Effector memory CD4-positive, alpha-beta T cell (primary cell): ENCODE measurements at regions not wholly inside any gene's neighbourhood (a gene's known extent, or its start where the extent isn't known, plus 50 kb on each side); places are given as distances from the start of the nearest gene placed in this dataset.
"Not testable (repeated sequence)": the region's sequence is repeated elsewhere in the genome, so short reads cannot be mapped to it uniquely, and the experiment has no call there.

Experiments
- DNase-seq, 3 donors: peaks; one replicate each; pipeline ENCODE4 v3.0.0-alpha.2; 2020
- H3K27ac ChIP-seq: 2 replicates; pipeline ENCODE4 v1.7.0; 2013; ENCODE audit warnings: mild to moderate bottlenecking, low read length, moderate library complexity; ENCODE audit not compliant: insufficient read depth, poor library complexity, severe bottlenecking
- H3K27me3 ChIP-seq: replicated peaks from 2 replicates; pipeline ENCODE4 v1.7.0; 2013; ENCODE audit warnings: mild to moderate bottlenecking, low read length; ENCODE audit not compliant: insufficient read depth, control insufficient read depth, poor library complexity, severe bottlenecking
- H3K36me3 ChIP-seq: 2 replicates; pipeline ENCODE4 v1.7.0; 2013; ENCODE audit warnings: mild to moderate bottlenecking, low read length, moderate library complexity; ENCODE audit not compliant: control insufficient read depth, insufficient read depth
- H3K4me1 ChIP-seq: 2 replicates; pipeline ENCODE4 v1.7.0; 2013; ENCODE audit warnings: low read length, mild to moderate bottlenecking; ENCODE audit not compliant: control insufficient read depth, insufficient read depth, poor library complexity, severe bottlenecking
- H3K4me3 ChIP-seq: 2 replicates; pipeline ENCODE4 v1.7.0; 2013; ENCODE audit warnings: low read length, low read depth, mild to moderate bottlenecking; ENCODE audit not compliant: insufficient read depth, poor library complexity, severe bottlenecking
- H3K9me3 ChIP-seq: 2 replicates; pipeline ENCODE4 v1.7.0; 2013; ENCODE audit warnings: mild to moderate bottlenecking, low read length, moderate library complexity; ENCODE audit not compliant: control insufficient read depth

GRCh38 chr11:88061111-88061510 lies 114.1 kb downstream of the RAB38 start:
- Histone ChIP-seq H3K27me3 (no peaks in the 10 kb centered on the region), H3K27ac (no peak overlapping the region), H3K9me3 (no peaks in the 10 kb centered on the region), H3K4me1 (no peaks in the 10 kb centered on the region), H3K36me3 (no peaks in the 10 kb centered on the region), H3K4me3 (no peak overlapping the region)
- no peak for DNase-seq

GRCh38 chr11:88059326-88059725 lies 115.9 kb downstream of the RAB38 start:
- Histone ChIP-seq H3K4me3 (no peak overlapping the region), H3K4me1 (no peaks in the 10 kb centered on the region), H3K36me3 (no peaks in the 10 kb centered on the region), H3K9me3 (no peaks in the 10 kb centered on the region), H3K27me3 (no peaks in the 10 kb centered on the region), H3K27ac (no peak overlapping the region)
- DNase-seq, result no peak

- DNase-seq, result no peak
- H3K4me3 ChIP-seq, result no peak overlapping the region
Observed at GRCh38 chr11:88051396-88051795, 123.8 kb downstream of the RAB38 start.

GRCh38 chr11:88050247-88050646 lies 125.0 kb downstream of the RAB38 start:
- Histone ChIP-seq H3K27ac (no peak overlapping the region), H3K36me3 (no peaks in the 10 kb centered on the region), H3K27me3 (no peaks in the 10 kb centered on the region), H3K9me3 (no peaks in the 10 kb centered on the region), H3K4me3 (no peak overlapping the region), H3K4me1 (no peaks in the 10 kb centered on the region)
- no peak for DNase-seq

More at GRCh38 chr11:88051396-88051795, 123.8 kb downstream of the RAB38 start:
- Histone ChIP-seq H3K27ac (no peak overlapping the region), H3K9me3 (no peaks in the 10 kb centered on the region), H3K4me1 (no peaks in the 10 kb centered on the region), H3K36me3 (no peaks in the 10 kb centered on the region), H3K27me3 (no peaks in the 10 kb centered on the region)

- not testable (repeated sequence) for H3K4me1 ChIP-seq, H3K36me3 ChIP-seq, H3K27me3 ChIP-seq, H3K4me3 ChIP-seq, H3K27ac ChIP-seq, H3K9me3 ChIP-seq, DNase-seq
Observed at GRCh38 chr11:88045288-88045687, 130.0 kb downstream of the RAB38 start.

GRCh38 chr11:88044658-88045057 lies 130.6 kb downstream of the RAB38 start:
- not testable (repeated sequence) for H3K27me3 ChIP-seq, H3K4me1 ChIP-seq, DNase-seq, H3K9me3 ChIP-seq, H3K4me3 ChIP-seq, H3K36me3 ChIP-seq, H3K27ac ChIP-seq

- Histone ChIP-seq H3K9me3 (no peaks in the 10 kb centered on the region), H3K4me3 (no peak overlapping the region), H3K27me3 (no peaks in the 10 kb centered on the region), H3K36me3 (no peaks in the 10 kb centered on the region), H3K4me1 (no peaks in the 10 kb centered on the region), H3K27ac (no peak overlapping the region)
- DNase-seq, result no peak
Observed at GRCh38 chr11:88043149-88043548, 132.1 kb downstream of the RAB38 start.

GRCh38 chr11:88042647-88043046 lies 132.6 kb downstream of the RAB38 start:
- no peak overlapping the region for H3K4me3 ChIP-seq
- H3K9me3 ChIP-seq, result no peaks in the 10 kb centered on the region
- no peak overlapping the region for H3K27ac ChIP-seq
- H3K27me3 ChIP-seq, result no peaks in the 10 kb centered on the region
- no peaks in the 10 kb centered on the region for H3K4me1 ChIP-seq
- no peak for DNase-seq
- H3K36me3 ChIP-seq, result no peaks in the 10 kb centered on the region

GRCh38 chr11:88042238-88042637 lies 133.0 kb downstream of the RAB38 start:
- no peak for DNase-seq
- H3K4me1 ChIP-seq, result no peaks in the 10 kb centered on the region

GRCh38 chr11:88041679-88042078 lies 133.6 kb downstream of the RAB38 start:
- Histone ChIP-seq H3K4me1 (no peaks in the 10 kb centered on the region), H3K36me3 (no peaks in the 10 kb centered on the region), H3K4me3 (no peak overlapping the region), H3K9me3 (no peaks in the 10 kb centered on the region), H3K27ac (no peak overlapping the region), H3K27me3 (no peaks in the 10 kb centered on the region)
- no peak for DNase-seq

More at GRCh38 chr11:88042238-88042637, 133.0 kb downstream of the RAB38 start:
- H3K27ac ChIP-seq, result no peak overlapping the region
- no peaks in the 10 kb centered on the region for H3K27me3 ChIP-seq
- no peak overlapping the region for H3K4me3 ChIP-seq
- H3K36me3 ChIP-seq, result no peaks in the 10 kb centered on the region
- H3K9me3 ChIP-seq, result no peaks in the 10 kb centered on the region

- no peaks in the 10 kb centered on the region for H3K9me3 ChIP-seq
- DNase-seq, result no peak
- H3K27ac ChIP-seq, result no peak overlapping the region
- H3K4me1 ChIP-seq, result no peaks in the 10 kb centered on the region
- H3K4me3 ChIP-seq, result no peak overlapping the region
- H3K27me3 ChIP-seq, result no peaks in the 10 kb centered on the region
- H3K36me3 ChIP-seq, result no peaks in the 10 kb centered on the region
Observed at GRCh38 chr11:88040148-88040496, 135.1 kb downstream of the RAB38 start.
